Spleen (tissue), 11 donors: ENCODE measurements at regions not wholly inside any gene's neighbourhood (a gene's known extent, or its start where the extent isn't known, plus 50 kb on each side); places are given as distances from the start of the nearest gene placed in this dataset.

Source experiments
- DNase-seq: peaks from one replicate; pipeline ENCODE4 v3.0.0-alpha.2; 2020
- H3K27ac ChIP-seq, 8 donors: fragments of 200-600 bp; sonication (generic) in 7 of 8; 1 replicate in 4 of 8; 2 replicates in 4 of 8; pipeline versions ENCODE4 v1.5.0 to v1.8.0; 2016 to 2021; ENCODE audit warnings: inconsistent platforms in 4 of 8, mild to moderate bottlenecking in 4 of 8, moderate library complexity in 1 of 8
- H3K27me3 ChIP-seq, 7 donors: fragments of 200-600 bp; sonication (generic) in 6 of 7; replicated peaks in 1 of 7; 1 replicate in 4 of 7; 2 replicates in 3 of 7; pipeline versions ENCODE4 v1.5.0 to v1.8.0; 2016 to 2021; ENCODE audit warnings: inconsistent platforms in 3 of 7, mild to moderate bottlenecking in 1 of 7
- H3K36me3 ChIP-seq, 6 donors: fragments of 200-600 bp; sonication (generic) in 5 of 6; 1 replicate in 4 of 6; 2 replicates in 2 of 6; pipeline versions ENCODE4 v1.5.0 to v1.8.0; 2016 to 2021; ENCODE audit warnings: inconsistent platforms in 2 of 6
- H3K4me1 ChIP-seq, 6 donors: fragments of 200-600 bp; sonication (generic) in 5 of 6; 1 replicate in 3 of 6; 2 replicates in 3 of 6; pipeline versions ENCODE4 v1.5.0 to v1.8.0; 2016 to 2021; ENCODE audit warnings: inconsistent platforms in 3 of 6
- H3K4me3 ChIP-seq, 8 donors: fragments of 200-600 bp; sonication (generic) in 7 of 8; 1 replicate in 4 of 8; 2 replicates in 4 of 8; pipeline versions ENCODE4 v1.5.0 to v1.8.0; 2016 to 2021; ENCODE audit warnings: inconsistent platforms in 4 of 8, mild to moderate bottlenecking in 4 of 8, moderate library complexity in 2 of 8
- H3K9me3 ChIP-seq, 8 donors: fragments of 200-600 bp; sonication (generic) in 7 of 8; 1 replicate in 4 of 8; 2 replicates in 4 of 8; pipeline versions ENCODE4 v1.5.0 to v1.8.0; 2016 to 2021; ENCODE audit warnings: inconsistent platforms in 4 of 8
- CTCF ChIP-seq, 11 experiments: fragments of 200-600 bp in 7 of 11; fragments of 450-650 bp in 4 of 11; sonication (generic) in 4 of 11; IDR thresholded peaks in 8 of 11; conservative IDR thresholded peaks in 3 of 11; 1 replicate in 7 of 11; 2 replicates in 4 of 11; pipeline versions ENCODE4 v1.4.0 to v1.8.0; 2016 to 2021; ENCODE audit warnings: antibody characterized with exemption in 11 of 11, inconsistent platforms in 4 of 11, mild to moderate bottlenecking in 1 of 11
- POLR2A ChIP-seq, 3 donors: fragments of 450-650 bp; IDR thresholded peaks; one replicate each; pipeline ENCODE4 v1.5.1; 2017; ENCODE audit warnings: antibody characterized with exemption in 3 of 3, mild to moderate bottlenecking in 1 of 3
- POLR2AphosphoS5 ChIP-seq, 3 donors: sonication (generic); formaldehyde crosslinking; IDR thresholded peaks; one replicate each; pipeline ENCODE4 v1.5.1; 2017; ENCODE audit warnings: antibody characterized with exemption in 3 of 3
- WGBS, 5 donors: extraction: QIAGEN DNeasy Blood & Tissue Kit in 3 of 5; methylation state at CpG; one replicate each; pipeline versions ENCODE4 v1.1.5 to v1.1.7; 2013 to 2018; 5-methylcytosine and 5-hydroxymethylcytosine counted together
- intact Hi-C: fragments of 100-400 bp; cut with DNase I; formaldehyde crosslinking; loops from one replicate; pipeline ENCODE4 v1.15.0; 2023; ENCODE audit warnings: low total_unique reads
- donor health status: healthy with polysubstance abuse.
- donor health status: DM: no; HTN: no; CAD: no; lungs with moderate emphysema.
- donor health status: DM: no; HTN: no; CAD: no.
- donor health status: Bipolar disorder and iron deficiency.
- donor health status: healthy.
- donor health status: DM: no; HTN: no; CAD: no.
- donor health status: DM: yes; HTN: yes; CAD: no.

GRCh38 chr4:55241461-55241860 is 104.6 kb upstream of the SRD5A3 start:
- TF ChIP-seq POLR2AphosphoS5 (IDR thresholded peaks at IDR 0.05) (no peak), POLR2A (IDR thresholded peaks at IDR 0.05) (no peak), CTCF (IDR thresholded peaks at IDR 0.05 in 8 of 11, conservative IDR thresholded peaks at IDR 0.05 in 3 of 11) (no peak)
- Histone ChIP-seq H3K27ac (no peak overlapping the region), H3K4me3 (no peak overlapping the region), H3K9me3 (peaks cover 3 to 32% (median 28%) of the 10 kb centered on the region in 8 donors), H3K27me3 (peaks cover 0 to 35% (median 7%) of the 10 kb centered on the region in 7 donors), H3K36me3 (no peaks in the 10 kb centered on the region), H3K4me1 (no peaks in the 10 kb centered on the region)
- 20 to 78% (median 74%) methylated on average over 1 to 14 of the region's 14 CpGs for WGBS, 5 donors
- intact Hi-C loops, result no loop called here
- no peak for DNase-seq

GRCh38 chr4:55242506-55242905 is 103.5 kb upstream of the SRD5A3 start:
- H3K36me3 ChIP-seq, result no peaks in the 10 kb centered on the region
- DNase-seq, result no peak
- peaks cover 0 to 28% (median 24%) of the 10 kb centered on the region in 8 donors for H3K9me3 ChIP-seq
- no peak overlapping the region for H3K27ac ChIP-seq
- intact Hi-C loops, result no loop called here
- no peaks in the 10 kb centered on the region for H3K4me1 ChIP-seq
- no peak overlapping the region for H3K4me3 ChIP-seq
- TF ChIP-seq CTCF (IDR thresholded peaks at IDR 0.05 in 8 of 11, conservative IDR thresholded peaks at IDR 0.05 in 3 of 11), result no peak
- no peak for TF ChIP-seq POLR2AphosphoS5 (IDR thresholded peaks at IDR 0.05)
- no peak for TF ChIP-seq POLR2A (IDR thresholded peaks at IDR 0.05)
- WGBS, 5 donors, result 21 to 34% (median 23%) methylated on average over 4 of the region's 4 CpGs
- H3K27me3 ChIP-seq, result peaks cover 0 to 35% (median 7%) of the 10 kb centered on the region in 7 donors

- Histone ChIP-seq H3K27ac (no peak overlapping the region), H3K4me1 (no peaks in the 10 kb centered on the region), H3K4me3 (no peak overlapping the region), H3K27me3 (peaks cover 0 to 43% (median 0%) of the 10 kb centered on the region in 7 donors), H3K9me3 (no peaks in the 10 kb centered on the region), H3K36me3 (no peaks in the 10 kb centered on the region)
- 69 to 89% (median 75%) methylated on average over 5 of the region's 5 CpGs for WGBS, 5 donors
- intact Hi-C loops, result no loop called here
- no peak for DNase-seq
- TF ChIP-seq POLR2A (IDR thresholded peaks at IDR 0.05) (no peak), CTCF (IDR thresholded peaks at IDR 0.05 in 8 of 11, conservative IDR thresholded peaks at IDR 0.05 in 3 of 11) (no peak), POLR2AphosphoS5 (IDR thresholded peaks at IDR 0.05) (no peak)
Measured at GRCh38 chr4:55247521-55247920, 98.5 kb upstream of the SRD5A3 start.

GRCh38 chr4:55248756-55249155 is 97.3 kb upstream of the SRD5A3 start:
- TF ChIP-seq POLR2A (IDR thresholded peaks at IDR 0.05) (no peak), POLR2AphosphoS5 (IDR thresholded peaks at IDR 0.05) (no peak), CTCF (IDR thresholded peaks at IDR 0.05 in 8 of 11, conservative IDR thresholded peaks at IDR 0.05 in 3 of 11) (no peak)
- Histone ChIP-seq H3K36me3 (no peaks in the 10 kb centered on the region), H3K4me1 (no peaks in the 10 kb centered on the region), H3K27me3 (peaks cover 0 to 37% (median under 1%) of the 10 kb centered on the region in 7 donors), H3K27ac (no peak overlapping the region), H3K4me3 (no peak overlapping the region), H3K9me3 (no peaks in the 10 kb centered on the region)
- intact Hi-C loops, result no loop called here
- no peak for DNase-seq
- WGBS, 5 donors, result 67 to 78% (median 70%) methylated on average over 6 of the region's 6 CpGs
